Parathyroid adenoma (tissue), 2 donors: ENCODE measurements at regions not wholly inside any gene's neighbourhood (a gene's known extent, or its start where the extent isn't known, plus 50 kb on each side); places are given as distances from the start of the nearest gene placed in this dataset.

Experiments
- H2AFZ ChIP-seq: fragments of 300-600 bp; sonication (generic); one replicate; pipeline ENCODE4 v1.7.0; 2017; ENCODE audit warnings: antibody characterized with exemption, mild to moderate bottlenecking
- H3K27ac ChIP-seq: fragments of 300-600 bp; sonication (generic); one replicate; pipeline ENCODE4 v1.7.0; 2017
- H3K27me3 ChIP-seq: fragments of 300-600 bp; sonication (generic); one replicate; pipeline ENCODE4 v1.7.0; 2017; ENCODE audit warnings: low read length; ENCODE audit not compliant: control insufficient read depth, insufficient read depth
- H3K36me3 ChIP-seq: fragments of 300-600 bp; sonication (generic); one replicate; pipeline ENCODE4 v1.7.0; 2017; ENCODE audit warnings: low read length; ENCODE audit not compliant: control insufficient read depth, insufficient read depth
- H3K4me1 ChIP-seq: fragments of 300-600 bp; sonication (generic); one replicate; pipeline ENCODE4 v1.7.0; 2017; ENCODE audit warnings: control low read depth
- H3K4me2 ChIP-seq: fragments of 300-600 bp; sonication (generic); one replicate; pipeline ENCODE4 v1.7.0; 2017; ENCODE audit warnings: low read length
- H3K4me3 ChIP-seq: fragments of 300-600 bp; sonication (generic); one replicate; pipeline ENCODE4 v1.7.0; 2017; ENCODE audit warnings: low read depth, low read length
- H3K79me2 ChIP-seq: fragments of 300-600 bp; sonication (generic); one replicate; pipeline ENCODE4 v1.7.0; 2017; ENCODE audit warnings: control low read depth
- H3K9ac ChIP-seq: fragments of 300-600 bp; sonication (generic); one replicate; pipeline ENCODE4 v1.7.0; 2017; ENCODE audit warnings: mild to moderate bottlenecking
- H3K9me3 ChIP-seq: fragments of 300-600 bp; sonication (generic); one replicate; pipeline ENCODE4 v1.7.0; 2017; ENCODE audit warnings: low read length; ENCODE audit not compliant: control insufficient read depth
- CTCF ChIP-seq: fragments of 300-600 bp; sonication (generic); IDR thresholded peaks from one replicate; pipeline ENCODE4 v1.7.0; 2017; ENCODE audit warnings: antibody characterized with exemption, mild to moderate bottlenecking
- donor health status: primary hyperparathyroidism.

- no peaks in the 10 kb centered on the region for H3K4me1 ChIP-seq
- no peaks in the 10 kb centered on the region for H3K79me2 ChIP-seq
- H3K27ac ChIP-seq = no peak overlapping the region
- H3K36me3 ChIP-seq = no peaks in the 10 kb centered on the region
- no peaks in the 10 kb centered on the region for H3K27me3 ChIP-seq
- no peak overlapping the region for H3K4me2 ChIP-seq
- H2AFZ ChIP-seq = no peak overlapping the region
- no peak overlapping the region for H3K9ac ChIP-seq
- no peak for TF ChIP-seq CTCF
- H3K4me3 ChIP-seq = no peak overlapping the region
- H3K9me3 ChIP-seq = no peaks in the 10 kb centered on the region
Observed at GRCh38 chr12:18953505-18953904, 176.0 kb upstream of the PLEKHA5 start.

GRCh38 chr12:18955594-18955993 lies 173.9 kb upstream of the PLEKHA5 start:
- Histone ChIP-seq H3K4me3 (no peak overlapping the region), H3K4me1 (no peaks in the 10 kb centered on the region), H3K27ac (no peak overlapping the region), H3K79me2 (no peaks in the 10 kb centered on the region), H3K9me3 (no peaks in the 10 kb centered on the region), H3K27me3 (no peaks in the 10 kb centered on the region), H3K36me3 (no peaks in the 10 kb centered on the region), H3K9ac (no peak overlapping the region), H2AFZ (no peak overlapping the region), H3K4me2 (no peak overlapping the region)
- no peak for TF ChIP-seq CTCF

GRCh38 chr12:18965203-18965602 lies 164.3 kb upstream of the PLEKHA5 start:
- Histone ChIP-seq H3K9me3 (no peaks in the 10 kb centered on the region), H3K27me3 (no peaks in the 10 kb centered on the region), H3K79me2 (no peaks in the 10 kb centered on the region), H3K4me2 (no peak overlapping the region), H3K9ac (no peak overlapping the region), H2AFZ (no peak overlapping the region), H3K27ac (no peak overlapping the region), H3K4me1 (no peaks in the 10 kb centered on the region), H3K4me3 (no peak overlapping the region), H3K36me3 (no peaks in the 10 kb centered on the region)
- TF ChIP-seq CTCF = no peak

GRCh38 chr12:18966954-18967353 lies 162.6 kb upstream of the PLEKHA5 start:
- Histone ChIP-seq H3K4me1 (no peaks in the 10 kb centered on the region), H3K4me3 (no peak overlapping the region), H3K9ac (no peak overlapping the region), H2AFZ (no peak overlapping the region), H3K4me2 (no peak overlapping the region), H3K27ac (no peak overlapping the region), H3K9me3 (no peaks in the 10 kb centered on the region), H3K27me3 (no peaks in the 10 kb centered on the region), H3K36me3 (no peaks in the 10 kb centered on the region), H3K79me2 (no peaks in the 10 kb centered on the region)
- TF ChIP-seq CTCF = no peak

- Histone ChIP-seq H3K36me3 (no peaks in the 10 kb centered on the region), H3K4me2 (no peak overlapping the region), H3K27ac (no peak overlapping the region), H3K27me3 (no peaks in the 10 kb centered on the region), H3K4me3 (no peak overlapping the region), H3K9me3 (no peaks in the 10 kb centered on the region), H2AFZ (no peak overlapping the region), H3K79me2 (no peaks in the 10 kb centered on the region), H3K9ac (no peak overlapping the region), H3K4me1 (no peaks in the 10 kb centered on the region)
- TF ChIP-seq CTCF = no peak
Observed at GRCh38 chr12:18967814-18968213, 161.7 kb upstream of the PLEKHA5 start.
